Osteocyte (in vitro differentiated cells): ENCODE measurements at regions not wholly inside any gene's neighbourhood (a gene's known extent, or its start where the extent isn't known, plus 50 kb on each side); places are given as distances from the start of the nearest gene placed in this dataset.
"Not testable (repeated sequence)": the region's sequence is repeated elsewhere in the genome, so short reads cannot be mapped to it uniquely, and the experiment has no call there.

ENCODE experiments used
- DNase-seq: peaks from one replicate; pipeline ENCODE4 v3.0.0; 2021; ENCODE audit warnings: mixed read lengths; ENCODE audit not compliant: unreplicated experiment; ENCODE audit errors: extremely low spot score
- H3K27ac Mint-ChIP-seq: one replicate; pipeline ENCODE4 v1.8.0; 2021; ENCODE audit warnings: mild to moderate bottlenecking, mixed read lengths; ENCODE audit not compliant: unreplicated experiment
- H3K27me3 Mint-ChIP-seq: one replicate; pipeline ENCODE4 v1.8.0; 2021; ENCODE audit warnings: mixed read lengths; ENCODE audit not compliant: unreplicated experiment
- H3K36me3 Mint-ChIP-seq: one replicate; pipeline ENCODE4 v1.8.0; 2021; ENCODE audit warnings: mixed read lengths; ENCODE audit not compliant: unreplicated experiment
- H3K4me1 Mint-ChIP-seq: one replicate; pipeline ENCODE4 v1.8.0; 2021; ENCODE audit warnings: mixed read lengths; ENCODE audit not compliant: unreplicated experiment
- H3K4me3 Mint-ChIP-seq: one replicate; pipeline ENCODE4 v1.8.0; 2021; ENCODE audit warnings: mild to moderate bottlenecking, moderate library complexity, mixed read lengths; ENCODE audit not compliant: unreplicated experiment
- H3K9me3 Mint-ChIP-seq: one replicate; pipeline ENCODE4 v1.8.0; 2021; ENCODE audit warnings: mixed read lengths; ENCODE audit not compliant: unreplicated experiment
- TF ChIP-seq, protein P1 (sequence below): fragments of 200-600 bp; sonication (generic); IDR thresholded peaks from 2 replicates; pipeline ENCODE4 v1.5.0; 2021; ENCODE audit warnings: antibody characterized with exemption, mild to moderate bottlenecking, moderate library complexity

DNA sequence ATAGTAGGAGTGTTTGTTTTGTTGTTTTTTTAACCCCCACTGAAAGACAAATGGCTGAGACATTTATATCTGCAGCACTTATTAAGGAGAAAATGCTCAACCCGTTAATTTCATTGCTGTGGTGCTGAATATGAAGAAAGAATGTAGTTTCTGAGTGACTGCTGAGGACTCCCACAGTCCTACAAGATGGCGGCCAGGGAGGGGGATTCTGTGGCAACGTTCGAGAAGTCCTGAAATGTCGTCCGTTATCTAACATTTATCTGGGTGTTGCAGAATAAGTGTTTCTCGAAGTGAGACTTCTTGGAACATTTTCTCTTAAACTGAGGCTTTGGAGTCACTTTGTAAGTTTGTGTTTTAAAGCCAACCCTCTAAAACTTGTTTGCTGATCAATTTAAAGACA is 530.4 kb downstream of the XYLT1 start:
- peaks cover 14% of the 10 kb centered on the region for H3K9me3 Mint-ChIP-seq
- H3K4me3 Mint-ChIP-seq, result no peak overlapping the region
- H3K4me1 Mint-ChIP-seq, result no peaks in the 10 kb centered on the region
- TF ChIP-seq, protein P1, sequence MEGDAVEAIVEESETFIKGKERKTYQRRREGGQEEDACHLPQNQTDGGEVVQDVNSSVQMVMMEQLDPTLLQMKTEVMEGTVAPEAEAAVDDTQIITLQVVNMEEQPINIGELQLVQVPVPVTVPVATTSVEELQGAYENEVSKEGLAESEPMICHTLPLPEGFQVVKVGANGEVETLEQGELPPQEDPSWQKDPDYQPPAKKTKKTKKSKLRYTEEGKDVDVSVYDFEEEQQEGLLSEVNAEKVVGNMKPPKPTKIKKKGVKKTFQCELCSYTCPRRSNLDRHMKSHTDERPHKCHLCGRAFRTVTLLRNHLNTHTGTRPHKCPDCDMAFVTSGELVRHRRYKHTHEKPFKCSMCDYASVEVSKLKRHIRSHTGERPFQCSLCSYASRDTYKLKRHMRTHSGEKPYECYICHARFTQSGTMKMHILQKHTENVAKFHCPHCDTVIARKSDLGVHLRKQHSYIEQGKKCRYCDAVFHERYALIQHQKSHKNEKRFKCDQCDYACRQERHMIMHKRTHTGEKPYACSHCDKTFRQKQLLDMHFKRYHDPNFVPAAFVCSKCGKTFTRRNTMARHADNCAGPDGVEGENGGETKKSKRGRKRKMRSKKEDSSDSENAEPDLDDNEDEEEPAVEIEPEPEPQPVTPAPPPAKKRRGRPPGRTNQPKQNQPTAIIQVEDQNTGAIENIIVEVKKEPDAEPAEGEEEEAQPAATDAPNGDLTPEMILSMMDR, result no peak
- H3K36me3 Mint-ChIP-seq, result no peaks in the 10 kb centered on the region
- H3K27ac Mint-ChIP-seq, result no peak overlapping the region
- DNase-seq, result no peak
- H3K27me3 Mint-ChIP-seq, result no peaks in the 10 kb centered on the region

DNA sequence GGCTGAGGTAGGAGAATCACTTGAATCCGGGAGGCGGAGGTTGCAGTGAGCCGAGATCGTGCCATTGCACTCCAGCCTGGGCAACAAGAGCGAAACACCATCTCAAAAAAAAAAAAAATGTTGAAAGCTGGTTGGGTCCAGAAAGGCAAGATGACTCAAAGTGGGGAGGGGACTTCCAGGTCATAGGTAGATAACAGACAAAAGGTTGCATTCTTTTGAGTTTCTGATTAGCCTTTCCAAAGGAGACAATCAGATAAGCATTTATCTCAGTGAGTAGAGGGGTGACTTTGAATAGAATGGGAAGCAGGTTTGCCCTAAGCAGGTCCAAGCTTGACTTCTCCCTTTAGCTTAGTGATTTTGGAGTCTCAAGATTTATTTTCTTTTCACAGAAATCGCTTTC is 527.9 kb downstream of the XYLT1 start:
- not testable (repeated sequence) for H3K4me1 Mint-ChIP-seq, H3K4me3 Mint-ChIP-seq, DNase-seq, H3K27ac Mint-ChIP-seq, H3K36me3 Mint-ChIP-seq, H3K27me3 Mint-ChIP-seq
- peaks cover 14% of the 10 kb centered on the region for H3K9me3 Mint-ChIP-seq

DNA sequence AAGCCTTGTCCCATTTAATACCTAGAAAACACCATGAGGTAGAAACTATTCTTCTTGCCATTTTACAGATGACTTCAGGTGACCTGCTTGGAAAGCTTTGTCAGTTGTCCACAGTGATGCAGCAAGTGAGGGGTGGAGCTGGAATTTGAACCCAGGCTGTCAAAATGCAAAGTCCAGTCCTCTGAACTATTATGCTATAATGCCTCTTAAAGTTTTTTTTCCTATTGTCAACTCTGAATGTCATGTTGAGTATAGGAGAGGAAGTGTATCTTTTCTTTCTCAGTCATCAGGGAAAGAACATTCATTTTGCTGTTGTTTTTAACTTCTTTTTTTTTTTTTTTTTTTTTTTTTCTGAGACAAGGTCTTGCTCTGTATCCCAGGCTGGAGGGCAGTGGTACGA is 525.6 kb downstream of the XYLT1 start:
- no peaks in the 10 kb centered on the region for H3K36me3 Mint-ChIP-seq

DNA sequence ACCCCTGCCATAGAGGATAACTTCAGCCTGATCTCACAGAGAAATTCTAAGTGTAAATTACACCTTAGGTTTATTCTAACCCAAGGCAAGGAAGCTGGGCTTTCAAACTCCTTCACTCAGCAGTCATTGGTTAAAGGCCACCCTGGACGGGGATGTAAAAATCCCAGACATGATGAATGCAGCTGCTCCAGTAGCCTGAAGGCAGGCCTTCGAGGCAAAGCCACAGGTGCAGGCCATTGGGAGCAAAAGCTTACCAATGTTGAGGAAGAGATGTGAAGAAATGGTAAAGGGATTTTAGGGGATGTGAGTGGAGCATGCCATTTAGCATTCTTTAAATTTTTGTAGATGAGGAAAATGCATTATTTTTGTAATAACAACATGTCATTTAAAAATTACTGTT is 514.4 kb downstream of the XYLT1 start:
- Mint-ChIP-seq H3K27ac (no peak overlapping the region), H3K4me3 (no peak overlapping the region), H3K4me1 (no peaks in the 10 kb centered on the region), H3K36me3 (no peaks in the 10 kb centered on the region), H3K9me3 (peaks cover 16% of the 10 kb centered on the region), H3K27me3 (no peaks in the 10 kb centered on the region)
- TF ChIP-seq, protein P1, result no peak
- DNase-seq, result no peak

More for the DNA sequence above, 525.6 kb downstream of the XYLT1 start:
- TF ChIP-seq, protein P1, result no peak
- no peak overlapping the region for H3K27ac Mint-ChIP-seq
- H3K27me3 Mint-ChIP-seq, result no peaks in the 10 kb centered on the region
- no peak overlapping the region for H3K4me3 Mint-ChIP-seq
- DNase-seq, result no peak
- H3K4me1 Mint-ChIP-seq, result no peaks in the 10 kb centered on the region
- H3K9me3 Mint-ChIP-seq, result peaks cover 34% of the 10 kb centered on the region

DNA sequence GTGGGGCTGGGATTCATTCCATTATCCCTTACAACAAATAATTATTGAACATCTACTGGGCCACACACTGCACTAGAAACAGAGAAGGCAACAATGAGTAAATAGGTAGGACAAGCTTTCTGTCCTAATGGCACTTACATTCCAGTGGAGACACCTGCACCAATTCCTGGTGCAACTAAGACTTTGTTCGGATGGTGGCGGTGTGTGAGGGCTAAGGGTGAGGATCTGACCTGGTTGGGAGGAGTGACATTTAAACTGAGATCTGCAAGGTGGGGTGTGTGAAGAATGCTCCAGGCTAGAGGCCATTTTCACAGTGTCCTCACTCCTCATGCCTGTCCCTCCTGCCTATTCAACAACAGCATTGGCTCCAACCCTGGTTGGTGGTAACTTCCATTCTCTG is 510.0 kb downstream of the XYLT1 start:
- TF ChIP-seq, protein P1, result no peak

DNA sequence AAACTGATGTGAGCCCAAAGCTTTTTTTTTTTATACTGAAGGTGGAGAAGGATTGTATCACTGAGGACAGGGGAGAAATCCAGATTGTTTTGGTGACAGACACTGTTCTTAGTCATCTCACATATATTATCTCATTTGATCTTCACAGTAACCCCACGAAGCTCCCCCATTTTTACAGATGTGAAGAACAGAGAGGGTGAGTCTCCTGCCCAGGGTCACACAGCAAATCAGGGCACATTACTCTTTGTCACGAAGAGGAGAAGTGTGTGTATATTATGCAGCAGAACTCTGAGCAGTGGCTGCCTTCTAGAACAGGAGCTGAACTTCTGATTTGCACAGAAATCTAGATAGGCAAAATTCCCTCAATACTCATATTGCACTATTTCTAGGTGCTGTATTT is 504.3 kb downstream of the XYLT1 start:
- TF ChIP-seq, protein P1, result no peak
- Mint-ChIP-seq H3K27me3 (no peaks in the 10 kb centered on the region), H3K9me3 (peaks cover 19% of the 10 kb centered on the region), H3K36me3 (no peaks in the 10 kb centered on the region), H3K27ac (no peak overlapping the region), H3K4me1 (no peaks in the 10 kb centered on the region), H3K4me3 (no peak overlapping the region)
- no peak for DNase-seq

More for the DNA sequence above, 510.0 kb downstream of the XYLT1 start:
- Mint-ChIP-seq H3K27ac (no peak overlapping the region), H3K36me3 (no peaks in the 10 kb centered on the region), H3K9me3 (peaks cover 13% of the 10 kb centered on the region), H3K4me1 (no peaks in the 10 kb centered on the region), H3K27me3 (no peaks in the 10 kb centered on the region), H3K4me3 (no peak overlapping the region)
- no peak for DNase-seq
